HG03378 (cell line): ENCODE measurements at regions not wholly inside any gene's neighbourhood (a gene's known extent, or its start where the extent isn't known, plus 50 kb on each side); places are given as distances from the start of the nearest gene placed in this dataset.

Source experiments
- ATAC-seq: cut with Tn5 transposase; IDR thresholded peaks from one replicate; pipeline ENCODE4 v1.9.1; 2021; ENCODE audit warnings: mild to moderate bottlenecking, moderate library complexity; ENCODE audit not compliant: unreplicated experiment

- ATAC-seq = no peak
Measured at GRCh38 chr3:46114323-46114988, 87.2 kb upstream of the XCR1 start.

DNA sequence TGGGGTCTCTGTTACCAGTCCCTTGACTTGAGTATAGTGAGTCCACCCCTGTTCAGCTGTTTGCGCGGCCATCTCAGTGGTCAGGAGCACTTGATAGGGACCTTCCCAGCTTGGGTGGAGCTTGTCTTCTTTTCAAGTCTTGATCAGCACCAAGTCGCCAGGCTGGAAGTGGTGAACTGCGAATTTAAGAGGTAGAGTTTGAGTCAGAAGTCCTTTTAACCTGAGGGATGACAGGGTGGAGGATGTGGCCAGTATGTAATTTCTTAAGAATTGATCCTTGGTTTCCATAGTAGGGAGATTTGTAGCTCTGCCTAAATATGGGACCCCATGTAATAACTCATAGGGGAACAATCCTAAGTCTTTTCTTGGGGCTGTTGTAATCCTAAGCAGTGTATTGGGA lies 86.3 kb upstream of the XCR1 start:
- no peak for ATAC-seq

GRCh38 chr3:46112984-46113383 lies 85.7 kb upstream of the XCR1 start:
- no peak for ATAC-seq

DNA sequence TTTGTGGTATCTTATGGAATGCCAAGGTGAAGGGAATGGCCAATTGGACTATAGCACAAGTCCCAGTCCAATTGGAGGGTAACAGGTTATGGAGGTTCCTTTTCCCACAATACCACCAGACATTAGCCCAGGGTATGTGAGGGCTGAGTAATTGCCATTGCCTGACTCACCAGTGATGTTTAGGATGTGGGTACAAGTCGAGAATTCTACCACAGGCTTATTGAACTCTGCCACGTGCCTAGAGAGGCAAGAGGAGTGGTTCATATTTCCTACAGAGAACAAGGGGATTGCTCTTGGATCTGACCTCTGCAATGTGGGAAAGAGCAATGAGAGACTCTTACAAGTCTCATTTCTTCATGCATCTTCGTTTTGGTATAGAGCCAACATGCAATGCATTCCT lies 85.0 kb upstream of the XCR1 start:
- no peak for ATAC-seq

GRCh38 chr3:46110701-46111493 lies 83.6 kb upstream of the XCR1 start:
- no peak for ATAC-seq

DNA sequence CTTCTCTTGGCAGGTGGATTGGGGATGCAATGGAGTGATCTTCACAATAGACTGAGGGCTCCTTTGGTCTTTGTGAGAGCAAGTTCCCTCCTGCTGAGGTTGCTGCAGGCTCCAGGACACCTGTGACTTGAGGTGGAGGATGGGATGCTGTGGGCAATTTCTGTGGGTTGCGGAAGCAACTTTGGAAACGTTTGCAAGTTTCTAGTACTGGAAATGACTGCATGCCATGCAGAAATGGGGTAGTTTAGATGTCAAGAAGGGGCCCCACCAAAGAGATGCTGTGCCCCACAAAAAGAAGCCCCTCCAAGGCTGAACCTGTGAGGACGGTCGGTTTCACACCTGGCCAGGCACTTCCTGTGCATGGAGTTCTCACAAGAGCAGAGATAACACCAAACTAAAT lies 80.4 kb upstream of the XCR1 start:
- no peak for ATAC-seq

GRCh38 chr3:46105306-46105919 lies 78.1 kb upstream of the XCR1 start:
- no peak for ATAC-seq

- no peak for ATAC-seq
Measured at GRCh38 chr3:46104706-46105105, 77.4 kb upstream of the XCR1 start.

DNA sequence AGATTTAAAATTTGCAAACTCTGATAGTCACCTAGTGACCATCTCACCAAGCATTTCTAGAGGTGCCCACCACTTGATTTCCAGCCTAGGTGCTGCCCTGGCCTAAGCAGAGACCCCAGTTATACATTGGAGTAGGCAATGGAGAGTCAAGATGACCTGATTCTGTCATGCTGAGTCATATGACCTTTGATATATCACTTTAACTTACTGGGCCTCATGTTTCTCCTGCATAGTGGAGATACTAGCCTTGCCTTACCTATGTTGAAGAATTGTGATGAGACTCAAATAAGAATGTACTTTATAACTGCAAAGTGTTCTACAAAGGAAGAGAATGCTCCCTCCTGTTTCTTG lies 75.5 kb upstream of the XCR1 start:
- no peak for ATAC-seq

GRCh38 chr3:46102059-46102779 lies 74.9 kb upstream of the XCR1 start:
- no peak for ATAC-seq

DNA sequence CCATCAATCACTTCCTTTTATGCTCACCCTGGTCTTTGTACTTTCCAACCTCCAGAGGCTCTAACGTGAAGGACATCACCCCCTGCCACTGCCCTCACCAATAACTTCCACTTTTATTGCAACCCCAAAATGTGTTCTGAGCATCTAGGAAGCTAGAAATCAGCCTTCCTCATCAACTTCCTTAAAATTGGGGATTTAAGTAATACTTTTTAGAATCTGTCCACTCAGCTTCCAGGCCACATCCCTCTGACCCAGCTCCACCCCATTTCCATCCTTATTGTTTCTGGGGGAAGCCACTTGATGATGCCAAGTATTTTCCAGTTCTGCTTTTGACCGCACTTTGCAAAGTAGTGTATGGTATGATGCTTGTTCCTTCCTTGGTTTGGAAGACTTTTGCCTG lies 73.5 kb upstream of the XCR1 start:
- no peak for ATAC-seq

DNA sequence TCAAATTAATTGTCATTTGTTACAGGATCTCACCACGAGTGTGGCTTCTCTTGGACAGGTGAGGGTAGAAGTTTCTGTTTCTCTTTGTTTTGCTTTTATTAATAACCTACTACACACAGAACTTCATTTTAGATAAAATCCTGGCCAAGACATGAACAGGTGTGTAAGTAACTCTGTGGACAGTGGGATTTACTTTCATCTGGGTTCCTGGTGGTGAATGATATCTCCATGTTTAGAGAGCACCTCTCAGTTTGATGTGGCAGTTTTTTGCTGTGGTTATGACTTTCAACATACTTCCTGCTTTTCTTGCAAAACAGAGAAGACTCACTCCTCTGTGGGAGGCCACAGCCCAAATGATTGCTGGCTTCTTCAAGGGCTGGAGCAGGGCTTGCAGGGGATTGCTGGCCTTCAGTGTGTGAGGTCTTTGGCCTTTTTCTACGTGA lies 71.1 kb upstream of the XCR1 start:
- ATAC-seq = no peak

- no peak for ATAC-seq
Measured at GRCh38 chr3:46097691-46098241, 70.5 kb upstream of the XCR1 start.

DNA sequence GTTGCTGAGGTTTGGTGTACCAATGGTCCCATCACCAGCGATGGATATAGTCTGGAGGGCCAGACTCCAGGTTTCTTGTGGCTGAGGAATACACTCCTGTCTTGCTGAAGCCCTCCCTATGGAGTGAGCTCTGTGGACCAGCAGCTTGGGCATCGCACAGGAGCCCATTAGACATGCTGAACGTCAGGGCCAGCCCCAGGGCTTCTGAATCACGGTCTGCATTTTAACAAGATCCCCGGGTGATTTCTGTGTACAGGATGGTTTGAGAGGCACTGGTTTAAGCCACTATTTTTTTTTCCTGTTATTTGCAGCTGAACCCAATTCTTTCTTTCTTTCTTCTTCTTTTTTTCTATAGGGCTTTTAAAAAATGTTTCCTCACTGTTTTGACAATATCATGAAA lies 69.5 kb upstream of the XCR1 start:
- ATAC-seq = no peak

DNA sequence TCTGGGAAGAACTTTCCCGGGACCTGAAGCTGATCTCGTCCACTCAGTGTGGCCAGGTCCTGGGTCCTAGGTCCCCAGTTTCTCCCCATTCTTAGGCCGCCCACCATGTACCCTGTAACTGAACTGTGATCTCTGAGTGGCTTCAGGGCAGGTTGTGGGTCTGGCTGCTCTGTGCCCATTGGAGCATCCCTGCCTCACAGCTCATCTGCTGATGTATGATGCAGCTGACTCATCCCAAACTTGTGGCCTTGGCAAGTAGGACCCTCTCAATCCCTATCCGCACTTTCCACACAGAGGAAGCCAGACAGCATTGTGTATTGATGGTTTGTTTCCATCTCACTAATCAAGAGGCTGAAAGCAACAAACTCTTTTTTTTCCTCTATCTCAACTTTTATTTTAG lies 69.1 kb upstream of the XCR1 start:
- no peak for ATAC-seq

GRCh38 chr3:46095307-46095706 lies 68.0 kb upstream of the XCR1 start:
- peak; percentile 66 for ATAC-seq

DNA sequence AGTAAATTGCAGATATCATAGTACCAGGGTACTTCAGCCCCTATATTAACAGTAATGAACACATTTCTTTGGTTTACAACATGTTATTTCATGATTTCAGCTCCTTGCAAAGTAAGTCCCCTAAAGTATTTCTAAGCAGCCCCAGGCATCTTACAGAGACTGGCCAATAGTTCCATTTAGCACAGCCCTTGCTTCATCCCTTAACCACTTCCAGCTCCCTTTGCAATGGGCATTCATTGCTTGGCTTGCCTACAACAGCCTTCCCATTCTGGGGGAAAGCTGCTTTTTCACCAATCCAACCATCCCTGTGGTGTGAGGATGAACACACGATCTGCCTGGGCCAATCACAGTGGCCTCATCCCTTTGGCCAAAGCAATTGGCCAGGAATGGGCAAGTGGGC lies 67.2 kb upstream of the XCR1 start:
- no peak for ATAC-seq

DNA sequence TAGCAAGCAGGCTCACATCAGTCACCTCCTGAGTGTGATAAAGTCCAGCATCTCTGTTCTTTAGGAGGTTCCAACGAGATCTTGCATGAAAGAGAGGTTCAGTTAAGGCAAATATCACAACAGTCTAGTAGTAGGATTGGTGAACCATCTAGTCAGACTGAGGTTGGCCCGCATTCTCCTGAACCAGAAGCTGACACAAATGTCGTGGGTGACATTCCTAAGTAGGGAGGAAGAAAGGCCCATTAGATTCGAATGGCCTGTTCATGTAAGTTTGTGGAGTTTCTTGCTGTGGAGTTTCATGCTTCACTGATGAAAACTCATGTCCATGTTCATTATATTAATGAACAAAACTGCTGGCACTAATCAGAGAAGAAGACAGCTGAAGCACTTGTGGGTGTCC lies 66.7 kb upstream of the XCR1 start:
- ATAC-seq = no peak

DNA sequence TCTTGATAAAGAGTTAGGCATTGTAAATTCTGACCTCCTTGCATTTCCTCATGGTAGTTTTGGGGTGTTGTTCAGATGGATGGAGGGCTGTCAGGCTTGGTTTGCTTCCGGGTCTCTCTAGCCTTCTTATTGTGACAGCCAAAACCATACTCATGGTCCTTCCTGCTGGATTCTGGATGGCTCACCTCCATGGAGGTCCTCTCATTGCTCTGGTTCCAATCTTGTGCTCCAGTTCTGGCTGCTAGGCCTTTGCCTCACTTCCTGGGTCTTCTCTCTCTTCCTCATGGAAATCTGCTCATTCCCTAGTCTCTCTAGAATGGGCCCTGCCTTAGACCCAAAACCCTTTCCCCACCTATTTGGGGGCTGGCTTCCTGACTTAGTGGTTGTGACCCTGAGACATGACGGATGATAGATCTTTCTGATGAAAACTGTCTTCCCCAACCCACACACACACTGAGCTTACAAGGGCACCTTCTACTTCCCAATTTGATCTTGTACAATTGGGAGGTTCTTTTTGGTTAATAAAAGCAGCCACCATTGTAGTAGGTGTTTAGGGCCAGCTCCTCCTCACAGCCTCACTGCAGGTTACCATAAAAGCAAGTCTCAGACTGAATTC lies 66.2 kb upstream of the XCR1 start:
- no peak for ATAC-seq

DNA sequence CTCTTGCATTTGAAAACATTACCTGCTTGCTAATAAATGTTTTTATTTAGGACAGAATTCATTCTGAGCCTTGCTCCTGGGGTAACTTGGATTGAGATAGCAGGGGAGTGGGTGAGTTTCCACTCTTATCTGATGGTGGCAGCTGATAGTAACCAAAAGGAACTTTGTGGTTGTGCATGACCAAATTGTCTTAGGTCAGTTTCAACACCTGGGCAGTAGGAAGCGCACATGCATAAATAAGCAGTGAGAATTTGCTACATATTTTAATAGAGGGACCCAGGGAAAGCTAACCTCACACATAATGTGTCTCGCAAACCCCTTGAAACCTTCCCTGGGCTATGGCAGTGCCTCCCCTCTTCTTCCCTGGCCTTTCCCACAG lies 65.4 kb upstream of the XCR1 start:
- ATAC-seq = peak; percentile 36
